Kasumi-1 (cell line): ENCODE measurements at regions not wholly inside any gene's neighbourhood (a gene's known extent, or its start where the extent isn't known, plus 50 kb on each side); places are given as distances from the start of the nearest gene placed in this dataset.

ENCODE experiments used
- DNase-seq, 2 experiments: peaks; one replicate each; lab custom pipeline; 2025; lab: John Stamatoyannopoulos, UW

DNA sequence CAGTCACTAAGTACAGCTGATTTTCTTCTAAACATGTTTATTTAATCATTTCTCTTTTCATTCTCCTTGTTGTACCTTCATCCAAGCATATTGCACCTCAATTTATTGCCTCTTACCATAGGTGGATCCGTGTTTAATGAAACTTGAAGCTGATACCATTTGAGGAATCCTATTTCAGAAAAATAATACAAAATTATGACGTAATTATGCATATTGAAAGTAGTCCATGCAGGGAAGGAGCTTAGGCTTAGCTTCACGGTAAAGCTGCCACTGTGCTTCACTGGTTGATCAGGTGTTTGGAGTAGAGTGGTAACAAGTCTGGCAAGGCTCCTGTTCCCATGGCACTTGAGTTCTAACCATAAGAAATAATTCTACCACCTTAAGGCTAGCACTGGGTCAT is 61.0 kb upstream of the CLEC14A start:
- DNase-seq = no peak

DNA sequence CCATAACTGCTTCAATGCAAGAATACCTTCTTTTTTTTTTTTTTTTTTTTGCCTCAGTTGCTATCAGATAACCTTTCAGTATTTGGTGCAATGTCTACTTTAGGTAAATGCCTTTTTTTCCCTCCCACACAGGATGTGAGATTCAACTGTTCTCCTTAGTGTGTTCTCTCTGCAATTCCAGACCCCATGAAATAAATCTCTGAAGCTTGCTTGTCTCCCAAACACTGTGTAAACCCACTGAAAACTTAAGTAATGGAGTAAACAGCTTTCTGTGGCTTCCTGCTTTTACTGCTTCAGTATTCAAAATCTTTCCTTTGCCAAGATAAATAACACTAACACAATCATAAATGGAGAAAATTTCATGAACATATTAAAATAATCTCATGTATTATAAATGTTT is 55.8 kb upstream of the CLEC14A start:
- no peak for DNase-seq

DNA sequence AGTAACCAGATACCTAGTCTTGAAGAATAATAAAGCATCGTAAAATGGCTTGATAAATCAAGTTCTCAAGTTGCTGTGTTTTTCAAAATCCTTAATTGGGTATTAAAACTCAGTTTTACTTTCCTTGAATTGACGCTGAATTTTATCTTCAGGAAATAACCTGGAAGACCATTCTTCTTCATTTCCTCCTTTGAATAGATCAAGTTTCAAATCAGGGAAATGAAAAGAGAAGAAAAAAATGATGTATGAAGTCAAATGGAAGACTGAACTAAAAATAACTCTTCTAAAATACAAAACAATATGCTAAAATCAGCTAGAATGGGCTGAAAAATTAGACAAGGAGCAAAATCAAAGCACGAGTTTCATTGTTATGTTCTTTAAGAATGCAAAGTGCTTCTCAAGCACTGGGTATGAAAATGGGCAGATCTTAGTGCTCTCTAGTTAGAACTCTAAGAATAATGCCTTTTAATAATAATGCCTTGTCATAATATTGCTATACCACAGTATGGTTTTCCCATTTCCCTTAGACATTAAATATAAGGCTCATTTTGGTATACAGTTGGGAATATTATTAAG is 54.6 kb upstream of the CLEC14A start:
- DNase-seq = no peak

GRCh38 chr14:38309522-38310277 is 53.8 kb upstream of the CLEC14A start:
- DNase-seq = no peak
